A673 (cell line): ENCODE measurements at regions not wholly inside any gene's neighbourhood (a gene's known extent, or its start where the extent isn't known, plus 50 kb on each side); places are given as distances from the start of the nearest gene placed in this dataset.

Source experiments
- BruUV-seq: library from RNA; stranded (reverse); fragments of 400-500 nt; replicated peaks from 2 replicates; lab custom pipeline; 2021; lab: Mats Ljungman, UMichigan
- CTCF ChIA-PET: fragments of 300-600 bp; sonication (Branson Sonifier 250); formaldehyde crosslinking; loops from one replicate; lab custom pipeline; 2022; ENCODE audit warnings: antibody characterized with exemption; lab: Charles Lee
- POLR2A ChIA-PET: fragments of 300-600 bp; sonication (Branson Sonifier 250); formaldehyde crosslinking; loops from one replicate; lab custom pipeline; 2022; ENCODE audit warnings: antibody characterized with exemption; ENCODE audit not compliant: low non-redundant PET; lab: Charles Lee
- DNase-seq: peaks from one replicate; pipeline ENCODE4 v3.0.0-alpha.2; 2015; ENCODE audit warnings: low spot score
- H3K27ac ChIP-seq: fragments of 200-600 bp; sonication (generic); 2 replicates; pipeline ENCODE4 v1.5.1; 2016; ENCODE audit warnings: mixed run types, low read depth, mild to moderate bottlenecking, mixed read lengths, antibody characterized with exemption, low read length; ENCODE audit not compliant: poor library complexity, severe bottlenecking
- H3K27me3 ChIP-seq: fragments of 200-600 bp; sonication (generic); replicated peaks from 2 replicates; pipeline ENCODE4 v1.6.1; 2017; ENCODE audit warnings: mixed run types, low read depth, mild to moderate bottlenecking, mixed read lengths, antibody characterized with exemption, low read length; ENCODE audit not compliant: insufficient read depth, poor library complexity
- H3K36me3 ChIP-seq: fragments of 200-600 bp; sonication (generic); 2 replicates; pipeline ENCODE4 v1.6.1; 2016; ENCODE audit warnings: mixed run types, mild to moderate bottlenecking, mixed read lengths, antibody characterized with exemption, low read length; ENCODE audit not compliant: insufficient read depth, poor library complexity, severe bottlenecking
- H3K4me1 ChIP-seq: fragments of 200-600 bp; sonication (generic); 2 replicates; pipeline ENCODE4 v1.6.1; 2017; ENCODE audit warnings: mixed run types, mild to moderate bottlenecking, mixed read lengths, antibody characterized with exemption, low read length; ENCODE audit not compliant: insufficient read depth, poor library complexity, severe bottlenecking
- H3K4me3 ChIP-seq: fragments of 200-600 bp; sonication (generic); 2 replicates; pipeline ENCODE4 v1.5.1; 2016; ENCODE audit warnings: low read depth, mixed run types, mild to moderate bottlenecking, mixed read lengths, low read length; ENCODE audit not compliant: poor library complexity, severe bottlenecking
- H3K9me3 ChIP-seq: fragments of 200-600 bp; sonication (generic); 2 replicates; pipeline ENCODE4 v1.6.1; 2016; ENCODE audit warnings: mixed run types, low read depth, mild to moderate bottlenecking, mixed read lengths, antibody characterized with exemption, low read length; ENCODE audit not compliant: poor library complexity, severe bottlenecking
- EZH2 ChIP-seq: fragments of 200-600 bp; sonication (generic); IDR thresholded peaks from 2 replicates; pipeline ENCODE4 v1.6.1; 2017; ENCODE audit warnings: borderline replicate concordance, low read depth, mild to moderate bottlenecking, mixed read lengths, antibody characterized with exemption, low read length; ENCODE audit not compliant: poor library complexity, severe bottlenecking
- intact Hi-C: fragments of 100-400 bp; cut with micrococcal nuclease; formaldehyde crosslinking; loops from one replicate; pipeline ENCODE4 v1.10.0; 2022; ENCODE audit not compliant: unreplicated experiment
- TF ChIP-seq, protein P1 (sequence below): fragments of 300-800, 200-600 bp; sonication (generic); conservative IDR thresholded peaks from 2 replicates; pipeline ENCODE4 v1.5.1; 2017; ENCODE audit warnings: low read depth, mild to moderate bottlenecking, antibody characterized with exemption, low read length, moderate library complexity, mixed read lengths

DNA sequence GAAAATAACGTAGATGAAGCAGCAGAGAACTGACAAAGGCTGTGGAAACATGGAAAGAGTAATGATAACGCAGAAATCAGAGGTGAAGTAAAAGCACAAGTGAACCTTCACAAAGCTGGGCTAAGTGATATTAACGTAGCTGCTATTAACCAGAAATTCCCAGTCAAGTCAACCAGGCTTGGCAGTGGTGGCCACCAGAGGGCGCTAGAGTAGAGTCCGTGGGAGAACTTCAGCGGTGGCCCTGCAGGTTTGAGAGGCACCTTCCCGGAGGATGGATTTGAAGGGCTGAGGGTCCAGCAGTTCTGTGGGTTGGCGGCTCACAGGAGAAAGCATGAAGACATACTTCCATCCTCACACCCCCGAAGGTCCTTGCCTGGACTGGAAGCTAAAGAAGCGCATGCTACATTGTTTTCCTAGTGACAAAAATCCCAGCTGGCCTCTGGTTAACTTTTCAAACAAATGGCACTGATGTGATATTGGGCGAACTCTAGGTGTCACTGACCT is 81.7 kb upstream of the ZNF648 start:
- H3K27ac ChIP-seq: no peak overlapping the region
- H3K9me3 ChIP-seq: no peaks in the 10 kb centered on the region
- ChIA-PET CTCF (interaction anchor here (0.6 to 2.5 kb wide), 8 partner anchors 12 to 643 kb away, joined by 3 to 39 read pairs (median 4); no protein-coding TSS in a partner anchor), POLR2A (no interaction called here)
- H3K27me3 ChIP-seq: peaks cover 7% of the 10 kb centered on the region
- intact Hi-C loops: loop anchor here (1.0 kb wide), 1 partner anchor 253 kb away; no protein-coding TSS in a partner anchor
- peak; percentile 84 for DNase-seq
- H3K4me1 ChIP-seq: no peaks in the 10 kb centered on the region
- no peak for TF ChIP-seq EZH2
- TF ChIP-seq, protein P1, sequence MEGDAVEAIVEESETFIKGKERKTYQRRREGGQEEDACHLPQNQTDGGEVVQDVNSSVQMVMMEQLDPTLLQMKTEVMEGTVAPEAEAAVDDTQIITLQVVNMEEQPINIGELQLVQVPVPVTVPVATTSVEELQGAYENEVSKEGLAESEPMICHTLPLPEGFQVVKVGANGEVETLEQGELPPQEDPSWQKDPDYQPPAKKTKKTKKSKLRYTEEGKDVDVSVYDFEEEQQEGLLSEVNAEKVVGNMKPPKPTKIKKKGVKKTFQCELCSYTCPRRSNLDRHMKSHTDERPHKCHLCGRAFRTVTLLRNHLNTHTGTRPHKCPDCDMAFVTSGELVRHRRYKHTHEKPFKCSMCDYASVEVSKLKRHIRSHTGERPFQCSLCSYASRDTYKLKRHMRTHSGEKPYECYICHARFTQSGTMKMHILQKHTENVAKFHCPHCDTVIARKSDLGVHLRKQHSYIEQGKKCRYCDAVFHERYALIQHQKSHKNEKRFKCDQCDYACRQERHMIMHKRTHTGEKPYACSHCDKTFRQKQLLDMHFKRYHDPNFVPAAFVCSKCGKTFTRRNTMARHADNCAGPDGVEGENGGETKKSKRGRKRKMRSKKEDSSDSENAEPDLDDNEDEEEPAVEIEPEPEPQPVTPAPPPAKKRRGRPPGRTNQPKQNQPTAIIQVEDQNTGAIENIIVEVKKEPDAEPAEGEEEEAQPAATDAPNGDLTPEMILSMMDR: peak; percentile 96
- no peaks in the 10 kb centered on the region for H3K36me3 ChIP-seq
- BruUV-seq: no TSS peak
- H3K4me3 ChIP-seq: no peak overlapping the region

- H3K4me1 ChIP-seq: no peaks in the 10 kb centered on the region
- CTCF ChIA-PET: interaction anchor here (0.6 to 2.5 kb wide), 8 partner anchors 12 to 644 kb away, joined by 3 to 39 read pairs (median 4); no protein-coding TSS in a partner anchor
- H3K27ac ChIP-seq: no peak overlapping the region
- peaks cover 7% of the 10 kb centered on the region for H3K27me3 ChIP-seq
- H3K36me3 ChIP-seq: no peaks in the 10 kb centered on the region
- H3K4me3 ChIP-seq: no peak overlapping the region
- no peak for DNase-seq
- TF ChIP-seq, protein P1: no peak
- TF ChIP-seq EZH2: no peak
- POLR2A ChIA-PET: interaction anchor here (0.7 kb wide), 1 partner anchor 128 kb away, joined by 7 read pairs; no protein-coding TSS in a partner anchor
- H3K9me3 ChIP-seq: no peaks in the 10 kb centered on the region
- no TSS peak for BruUV-seq
- intact Hi-C loops: loop anchor here (1.0 kb wide), 1 partner anchor 254 kb away; no protein-coding TSS in a partner anchor
Observed at GRCh38 chr1:182142621-182143020, 81.1 kb upstream of the ZNF648 start.

DNA sequence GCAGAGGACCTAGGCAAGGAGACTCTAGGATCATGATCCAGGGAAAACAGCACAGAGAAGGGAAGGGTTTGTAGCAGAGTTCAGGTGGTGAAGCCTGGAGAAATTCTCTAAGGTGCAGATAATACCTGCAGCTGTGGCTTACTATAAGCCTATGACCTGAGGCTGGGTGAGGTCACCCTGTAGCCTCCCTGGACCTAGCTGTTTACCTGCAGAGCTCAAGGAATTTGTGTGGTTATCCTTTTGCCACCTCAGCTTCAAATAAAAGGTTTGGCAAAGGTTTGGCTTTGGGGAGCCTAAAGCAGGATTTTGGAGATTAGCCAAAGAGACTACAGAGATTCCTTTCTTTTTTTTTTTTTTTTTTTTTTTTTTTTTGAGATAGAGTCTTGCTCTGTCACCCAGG is 79.5 kb upstream of the ZNF648 start:
- BruUV-seq: no TSS peak
- DNase-seq: no peak
- Histone ChIP-seq H3K4me3 (no peak overlapping the region), H3K27me3 (peaks cover 7% of the 10 kb centered on the region), H3K36me3 (no peaks in the 10 kb centered on the region), H3K4me1 (no peaks in the 10 kb centered on the region), H3K9me3 (no peaks in the 10 kb centered on the region), H3K27ac (no peak overlapping the region)
- ChIA-PET CTCF (no interaction called here), POLR2A (interaction anchor here (0.6 to 0.7 kb wide), 2 partner anchors 9 to 28 kb away, joined by 3 to 7 read pairs; no protein-coding TSS in a partner anchor)
- intact Hi-C loops: no loop called here
- TF ChIP-seq EZH2: no peak
- TF ChIP-seq, protein P1: no peak
